NCI-H226 (cell line): ENCODE measurements at regions not wholly inside any gene's neighbourhood (a gene's known extent, or its start where the extent isn't known, plus 50 kb on each side); places are given as distances from the start of the nearest gene placed in this dataset.
A peak's percentile ranks its signal among the peaks of the same experiment; 100 is the strongest.

Source experiments
- DNase-seq: peaks from one replicate; pipeline ENCODE4 v3.0.0-alpha.2; 2015

DNA sequence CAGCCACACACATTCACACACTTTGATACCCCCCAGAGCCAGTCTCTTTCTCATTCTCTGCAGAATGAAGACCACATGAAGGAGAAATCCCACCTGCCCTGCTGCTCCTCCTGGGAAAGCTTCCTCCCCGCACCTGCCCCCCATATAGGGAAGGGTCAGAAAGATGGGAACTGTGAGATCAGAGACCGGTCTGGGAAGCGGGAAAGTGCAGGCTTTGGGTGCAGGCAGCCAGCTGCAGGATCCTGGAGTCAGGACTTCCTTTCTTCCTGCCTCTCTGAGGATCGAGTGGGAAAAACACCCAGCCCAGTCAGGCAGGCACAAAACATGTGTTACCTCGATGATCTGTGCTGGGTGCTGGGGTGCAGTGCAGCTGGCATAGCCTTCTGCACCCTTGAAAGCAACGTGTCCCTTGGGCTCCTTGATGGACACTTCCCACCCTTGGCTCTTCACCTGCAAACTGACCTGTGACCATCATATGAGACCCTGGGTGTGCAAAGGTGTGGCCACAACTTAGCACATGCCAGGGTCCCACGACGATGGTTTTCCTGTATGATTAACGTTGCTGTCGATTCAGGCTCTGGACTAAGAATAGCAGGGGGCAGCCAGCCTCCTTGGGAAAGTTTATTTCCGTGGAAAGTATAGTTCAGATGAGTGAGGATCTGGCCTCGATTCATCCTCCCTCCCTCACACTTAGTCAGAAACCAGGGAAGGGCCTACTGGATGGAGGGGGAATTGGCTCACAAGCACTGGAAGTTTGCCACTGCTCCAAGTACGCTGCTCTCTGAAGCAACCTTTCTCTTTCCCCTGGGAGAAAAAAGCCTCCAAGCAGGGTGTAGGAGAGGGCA lies 105.4 kb upstream of the MED13L start:
- peak; percentile 96 for DNase-seq

DNA sequence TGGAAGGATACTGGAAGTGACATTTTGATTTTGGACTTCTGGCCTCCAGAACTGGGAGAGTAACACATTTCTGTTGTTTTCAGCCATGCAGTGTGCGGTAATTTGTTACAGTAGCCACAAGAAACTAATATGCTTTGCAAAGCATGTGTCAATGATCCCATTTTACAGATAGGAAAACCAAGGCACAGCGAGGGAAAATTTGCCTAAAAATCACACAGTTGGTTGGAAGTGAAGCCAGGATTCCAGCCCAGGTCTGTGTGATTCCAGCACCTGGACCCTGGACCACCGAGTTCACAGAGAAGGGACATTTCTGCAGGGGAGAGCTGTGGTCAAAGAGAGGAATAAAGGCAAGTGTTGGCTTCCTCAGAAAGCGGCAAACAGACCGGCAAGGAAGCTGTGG lies 106.7 kb upstream of the MED13L start:
- DNase-seq: no peak

DNA sequence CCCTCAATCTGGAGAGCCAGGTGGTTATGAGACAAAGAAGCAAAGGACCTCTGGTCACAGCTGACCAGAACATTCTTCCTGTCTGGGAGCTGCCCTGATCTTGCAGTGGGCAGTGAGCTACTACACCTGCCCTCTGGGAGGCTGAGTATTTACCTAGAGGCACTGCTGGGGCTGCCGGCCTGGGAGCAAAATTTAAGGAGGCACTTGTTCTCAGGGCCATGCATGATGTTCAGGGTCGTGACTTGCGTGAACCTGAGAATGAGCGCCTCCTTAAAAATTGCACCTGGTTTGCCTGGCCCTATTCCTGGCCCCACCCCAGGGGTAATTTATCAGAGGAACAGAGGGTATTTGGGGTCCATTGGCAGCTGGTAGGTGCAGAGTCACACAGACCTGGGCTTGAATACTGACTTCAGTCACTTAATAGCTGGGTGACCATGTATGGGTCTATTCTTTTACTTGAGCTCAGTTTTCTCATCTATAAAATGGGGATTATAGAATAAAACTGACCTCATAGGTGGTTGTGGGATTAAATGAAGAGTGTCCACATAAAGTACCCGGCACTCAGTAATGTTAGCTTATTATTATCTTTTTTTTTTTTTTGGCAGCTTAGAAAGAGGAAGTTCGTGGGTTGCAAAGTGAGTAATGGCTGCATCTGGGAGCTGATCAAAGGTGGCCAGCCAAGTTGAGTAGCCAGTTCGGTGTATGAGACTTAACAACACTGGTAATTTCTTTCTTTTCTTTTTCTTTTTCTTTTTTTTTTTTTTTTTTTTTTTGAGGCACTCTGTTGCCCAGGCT lies 107.4 kb upstream of the MED13L start:
- DNase-seq: peak; percentile 25

DNA sequence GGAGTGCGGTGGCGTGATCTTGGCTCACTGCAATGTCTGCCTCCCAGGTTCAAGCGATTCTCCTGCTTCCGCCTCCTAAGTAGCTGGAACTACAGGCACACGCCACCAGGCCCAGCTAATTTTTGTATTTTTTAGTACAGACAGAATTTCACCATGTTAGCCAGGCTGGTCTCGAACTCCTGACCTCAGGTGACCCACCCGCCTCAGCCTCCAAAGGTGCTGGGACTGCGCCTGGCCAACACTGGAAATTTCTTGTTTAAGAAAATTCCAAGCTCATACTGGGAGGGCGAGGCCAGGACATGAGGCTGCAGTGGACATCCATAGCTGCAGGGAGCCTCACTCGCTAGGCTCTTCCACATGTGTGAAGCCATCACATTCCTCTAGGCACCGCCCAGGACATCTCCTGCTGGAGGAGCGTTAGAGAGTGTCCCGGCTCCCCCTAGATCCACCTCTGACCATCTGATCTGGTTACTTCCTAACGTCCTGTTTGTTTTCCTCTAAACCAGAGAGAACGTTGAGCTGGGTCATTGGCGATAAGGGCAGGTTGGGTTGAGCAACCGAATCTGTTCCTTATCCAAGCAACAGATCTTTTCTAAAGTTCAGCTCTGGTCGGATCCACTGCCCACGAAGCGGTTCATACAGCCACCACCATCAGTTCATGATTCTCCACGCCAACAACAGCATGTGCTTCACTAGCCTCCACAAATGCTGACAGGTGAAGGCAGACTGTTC lies 108.2 kb upstream of the MED13L start:
- no peak for DNase-seq

DNA sequence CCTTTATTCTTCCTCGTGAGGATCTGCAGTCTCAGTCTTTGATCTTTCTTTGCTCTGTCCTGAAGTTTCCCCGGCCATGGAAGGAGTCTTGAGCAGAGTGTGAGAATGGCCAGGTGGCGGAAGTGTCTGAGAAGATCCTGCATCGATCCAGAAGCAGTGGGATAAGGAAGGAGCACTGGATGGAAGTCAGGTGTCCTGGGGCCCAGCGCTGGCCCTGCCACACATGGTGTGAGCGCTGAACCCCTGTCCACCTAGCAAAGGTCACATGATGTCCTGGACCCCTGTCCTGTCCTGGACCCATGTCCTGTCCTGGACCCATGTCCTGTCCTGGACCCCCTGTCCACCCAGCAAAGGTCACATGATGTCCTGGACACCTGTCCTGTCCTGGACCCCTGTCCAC lies 111.8 kb upstream of the MED13L start:
- DNase-seq: no peak

DNA sequence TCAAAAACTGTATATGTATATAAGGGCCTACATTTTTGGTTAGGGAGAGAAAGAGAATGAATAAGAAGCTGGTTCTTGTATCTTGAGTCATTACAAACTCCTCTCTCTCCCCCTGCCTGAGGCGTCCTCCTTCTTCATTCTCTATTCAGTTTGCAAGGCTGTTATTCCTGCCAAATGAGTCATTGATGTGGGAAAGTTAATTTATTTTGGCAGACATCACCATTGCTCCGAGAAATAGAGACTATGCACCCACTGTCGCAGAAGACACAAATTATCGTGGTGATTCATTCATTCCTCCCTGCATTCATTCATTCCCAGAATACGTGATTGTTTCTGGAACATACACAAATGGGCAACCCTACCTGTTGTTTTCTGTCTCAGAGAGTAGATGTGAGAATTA lies 112.5 kb upstream of the MED13L start:
- DNase-seq: peak; percentile 93

DNA sequence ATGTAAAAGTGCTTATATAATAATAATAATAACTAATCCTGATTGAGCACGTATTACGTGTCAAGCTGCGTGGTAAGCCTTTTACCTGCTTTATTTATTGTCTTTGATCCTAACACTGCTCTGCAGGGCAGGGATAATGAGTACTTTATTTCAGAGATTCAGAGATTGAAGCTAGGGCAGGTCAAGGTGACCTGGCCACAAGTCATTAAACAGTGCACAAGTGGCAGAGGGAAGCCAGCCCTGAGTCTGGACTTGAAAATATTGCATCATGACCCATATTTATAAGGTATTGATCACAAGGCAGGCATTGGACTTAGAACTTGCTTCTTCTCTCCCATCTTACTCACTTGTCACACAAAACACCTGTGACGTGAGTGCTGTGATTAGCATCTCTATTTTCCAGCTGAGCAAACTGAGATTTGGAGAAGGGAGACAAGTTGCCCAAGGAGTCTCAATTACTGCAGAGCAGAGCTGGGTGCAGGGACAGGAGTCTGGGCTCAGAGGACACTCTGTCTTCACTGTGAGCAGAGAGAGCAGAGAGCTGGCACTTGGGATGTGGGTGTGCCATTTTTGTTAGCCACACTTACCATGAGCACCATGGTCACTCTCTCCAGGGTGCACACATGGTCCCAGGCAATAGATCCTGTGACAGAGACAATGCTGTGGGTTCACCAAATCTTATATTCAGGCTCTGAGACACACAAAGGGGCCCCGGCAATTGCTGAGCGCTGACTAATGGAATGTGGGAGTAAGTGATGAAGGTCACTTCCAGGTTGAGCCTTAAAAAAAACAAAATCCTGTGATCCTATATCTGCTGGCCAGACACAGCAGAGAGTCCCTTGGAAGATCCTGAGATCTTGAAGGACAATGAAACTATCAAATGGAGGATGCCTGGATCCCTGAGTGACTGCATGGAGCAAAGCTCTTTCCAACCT lies 113.2 kb upstream of the MED13L start:
- DNase-seq: no peak

DNA sequence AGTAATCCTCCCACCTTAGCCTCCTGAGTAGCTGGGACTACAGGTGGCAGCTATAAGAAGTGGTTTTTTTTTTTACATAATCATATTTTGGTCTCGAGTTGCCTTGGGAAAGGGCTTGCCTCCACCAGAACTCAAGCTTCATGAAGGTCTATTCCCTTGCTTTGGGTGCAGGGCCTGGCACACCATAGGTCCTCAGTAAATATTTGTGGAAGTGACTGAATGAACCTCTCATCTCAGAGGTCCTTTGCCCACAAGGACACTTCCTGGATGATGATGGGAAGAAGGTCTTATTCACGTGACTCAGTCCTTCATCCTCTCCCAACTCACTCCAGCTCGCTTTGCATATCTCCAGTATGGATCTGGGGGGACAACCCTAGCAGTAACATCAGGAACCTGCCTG lies 114.0 kb upstream of the MED13L start:
- DNase-seq: no peak

DNA sequence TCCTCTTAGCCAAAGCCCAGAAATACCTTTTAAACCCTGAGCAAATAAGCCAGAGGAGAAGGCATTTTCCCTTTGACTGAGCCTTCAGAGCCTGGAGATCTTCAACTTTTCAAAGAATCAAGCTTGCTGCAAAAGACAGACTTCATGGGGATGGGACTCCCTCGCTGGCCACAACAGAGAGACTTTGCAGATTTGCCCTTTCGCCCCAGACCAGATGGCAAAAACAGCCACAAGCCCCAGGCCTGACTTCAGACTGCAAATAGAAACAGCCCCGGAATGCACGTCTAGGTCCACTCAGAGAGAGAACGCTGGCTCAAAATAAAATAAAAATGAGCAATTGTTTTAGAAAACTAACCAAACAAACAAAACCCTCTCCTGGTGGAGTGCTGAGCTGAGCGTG lies 114.6 kb upstream of the MED13L start:
- no peak for DNase-seq

DNA sequence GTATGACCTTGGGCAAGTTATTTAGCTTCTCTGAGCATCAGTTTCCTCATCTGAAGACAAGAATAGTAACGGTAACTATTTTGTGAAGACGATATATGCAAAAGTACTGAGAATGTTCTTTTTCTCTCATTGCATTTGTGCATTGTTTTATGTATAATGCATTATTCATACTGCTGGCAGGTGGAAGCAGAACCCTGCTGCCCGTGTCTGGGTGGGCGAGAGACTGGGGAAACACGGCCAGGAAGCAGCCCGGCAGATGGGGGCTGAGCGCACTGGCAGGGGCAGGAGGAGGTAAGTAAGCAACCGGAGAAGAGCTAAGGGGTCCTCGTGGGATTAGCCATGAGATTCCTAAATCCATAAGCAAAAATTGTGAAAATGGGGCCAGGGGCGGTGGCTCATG lies 115.8 kb upstream of the MED13L start:
- DNase-seq: no peak

DNA sequence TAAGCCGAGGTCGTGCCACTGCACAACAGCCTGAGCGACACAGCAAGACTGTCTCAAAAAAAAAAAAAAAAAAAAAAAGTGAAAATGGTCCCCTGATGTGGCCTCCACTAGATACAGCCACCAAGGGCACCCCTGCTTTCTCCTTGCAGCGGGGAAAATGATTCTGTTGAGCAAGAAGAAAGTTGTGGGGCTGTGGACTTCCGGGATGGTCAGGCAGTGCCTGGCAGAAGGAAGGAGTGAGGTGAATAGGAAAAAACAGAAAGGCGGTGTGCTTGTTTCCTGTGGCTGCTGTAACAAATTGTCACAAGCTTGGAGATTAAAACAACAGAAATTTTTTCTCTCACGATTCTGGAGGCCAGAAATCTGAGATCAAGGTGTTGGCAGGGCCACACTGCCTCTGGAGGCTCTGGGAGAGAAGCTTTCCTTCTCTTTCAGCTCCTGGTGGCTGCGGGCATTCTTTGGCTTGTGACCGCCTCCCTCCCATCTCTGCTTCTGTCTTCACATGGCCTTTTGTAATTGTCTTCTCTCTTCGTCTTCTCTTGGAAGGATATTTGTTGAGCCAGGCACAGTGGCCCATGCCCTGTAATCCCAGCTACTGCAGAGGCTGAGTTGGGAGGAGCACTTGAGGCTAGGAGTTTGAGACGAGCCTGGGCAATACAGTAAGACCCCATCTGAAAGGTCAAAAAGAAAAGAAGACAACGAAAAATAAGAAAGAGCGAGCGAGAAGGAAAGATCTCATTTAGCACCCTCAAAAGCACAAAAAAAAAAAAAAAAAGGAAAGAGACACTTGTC lies 116.6 kb upstream of the MED13L start:
- no peak for DNase-seq

DNA sequence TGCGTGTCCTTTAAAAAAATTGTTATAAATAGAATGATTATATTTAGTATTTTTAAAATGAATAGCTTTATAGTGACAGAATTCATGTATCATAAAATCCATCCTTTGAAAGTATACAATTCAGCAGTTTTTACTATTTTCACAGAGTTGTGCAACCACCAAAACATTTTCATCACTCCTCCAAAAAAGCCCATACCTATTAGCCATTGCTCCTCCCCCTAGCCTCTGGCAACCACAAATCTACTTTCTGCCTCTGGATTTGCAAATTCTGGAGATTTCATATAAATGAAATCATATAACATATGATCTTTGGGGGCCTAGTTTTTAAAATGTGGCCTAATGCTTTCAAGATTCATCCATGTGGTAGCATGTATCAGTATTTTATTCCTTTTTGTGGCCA lies 117.9 kb upstream of the MED13L start:
- no peak for DNase-seq

DNA sequence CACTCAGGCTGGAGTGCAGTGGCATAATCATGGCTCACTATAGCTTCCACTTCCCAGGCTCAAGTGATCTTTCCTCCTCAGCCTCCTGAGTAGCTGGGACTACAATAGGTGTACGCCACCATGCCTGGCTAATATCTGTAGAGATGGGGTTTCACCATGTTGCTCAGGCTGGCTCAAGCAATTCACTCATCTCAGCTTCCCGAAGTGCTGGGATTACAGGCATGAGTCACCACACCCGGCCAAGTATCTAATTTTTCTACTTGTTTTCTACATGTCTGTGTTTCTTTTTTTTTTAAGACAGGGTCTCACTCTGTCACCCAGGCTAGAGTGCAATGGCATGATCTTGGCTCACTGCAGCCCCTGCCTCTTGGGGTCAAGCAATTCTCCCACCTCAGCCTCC lies 119.7 kb upstream of the MED13L start:
- peak; percentile 49 for DNase-seq

DNA sequence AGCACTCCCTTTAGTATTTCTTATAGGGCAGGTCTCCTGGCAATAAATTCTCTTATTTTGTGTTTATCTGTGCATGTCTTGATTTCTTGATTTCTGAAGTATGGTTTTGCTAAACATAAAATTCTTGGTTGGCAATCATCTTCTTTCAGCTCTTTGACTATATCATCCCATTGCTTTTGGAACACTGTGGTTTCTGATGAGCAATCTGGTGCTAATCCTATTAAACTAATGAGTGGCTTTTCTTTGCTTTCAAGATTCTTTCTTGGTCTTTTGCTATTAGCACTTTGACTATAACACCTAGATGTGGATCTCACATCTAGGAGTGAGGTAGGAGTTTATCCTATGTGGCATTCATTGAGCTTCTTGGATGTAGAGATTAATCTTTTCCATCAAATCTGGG lies 120.7 kb upstream of the MED13L start:
- DNase-seq: no peak

DNA sequence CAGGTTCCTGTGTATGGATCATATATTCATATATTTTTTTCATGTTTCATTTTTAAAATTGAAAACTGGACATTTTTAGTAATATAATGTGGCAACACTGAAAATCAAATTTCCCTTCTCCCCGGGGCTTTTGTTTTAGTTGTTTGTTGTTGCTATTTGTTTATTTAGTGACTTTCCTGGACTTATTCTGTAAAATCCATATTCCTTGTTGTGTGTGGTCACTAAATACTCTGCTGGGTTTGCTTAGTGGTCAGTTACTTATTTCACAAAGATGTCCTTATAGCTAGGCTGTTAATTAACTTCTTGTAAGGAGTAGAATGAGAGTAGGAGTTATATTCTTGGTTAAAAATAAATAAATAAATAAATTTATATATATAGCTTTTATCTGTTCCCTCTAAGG lies 121.6 kb upstream of the MED13L start:
- DNase-seq: no peak

DNA sequence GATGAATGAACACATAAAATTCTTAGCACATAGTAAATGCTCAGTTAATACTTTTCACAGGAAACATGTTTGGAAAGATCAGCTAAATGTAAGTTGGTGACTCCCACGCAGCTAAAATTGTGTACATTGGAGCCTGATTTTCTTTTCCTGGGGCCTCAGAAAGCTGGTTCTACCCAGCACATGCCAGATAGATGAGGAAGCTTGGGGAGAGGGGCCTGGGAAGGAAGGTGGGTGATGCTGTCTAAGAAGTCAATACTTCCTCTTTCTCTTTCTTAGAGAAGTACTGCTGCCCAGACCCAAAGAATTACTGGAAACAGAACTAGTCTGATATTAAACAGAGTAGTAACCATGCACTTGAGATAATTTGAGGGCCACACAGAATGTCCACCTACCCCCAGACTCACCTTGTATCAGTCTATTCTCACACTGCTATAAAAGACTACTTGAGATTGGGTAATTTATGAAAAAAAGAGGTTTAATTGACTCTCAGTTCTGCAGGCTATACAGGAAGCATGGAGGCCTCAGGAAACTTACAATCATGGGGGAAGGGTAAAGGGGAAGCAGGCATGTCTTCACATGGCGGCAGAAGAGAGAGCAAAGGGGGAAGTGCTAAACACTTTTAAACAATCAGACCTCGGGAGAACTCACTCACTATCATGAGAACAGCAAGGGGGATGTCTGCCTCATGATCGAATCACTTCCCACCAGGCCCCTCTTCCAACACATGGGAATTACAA lies 123.3 kb upstream of the MED13L start:
- DNase-seq: no peak

DNA sequence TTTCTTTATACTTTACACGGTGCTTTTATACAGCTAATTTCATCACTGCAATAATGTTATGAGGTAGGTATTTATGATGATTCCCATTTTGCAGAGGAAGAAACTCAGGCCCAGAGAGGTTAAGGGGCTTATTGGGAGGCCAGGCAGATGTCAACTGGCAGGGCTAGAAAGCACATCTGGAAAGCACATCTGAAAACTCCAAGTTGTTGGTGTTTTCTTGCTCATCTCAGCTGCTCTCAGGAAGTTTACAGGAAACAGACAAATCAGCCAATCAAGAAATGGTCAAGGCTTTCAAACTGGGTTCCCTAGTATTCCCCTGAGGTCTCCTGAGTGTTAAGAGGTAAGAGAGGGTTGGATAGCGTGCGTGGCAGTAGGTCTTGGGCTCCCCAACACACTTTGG lies 124.1 kb upstream of the MED13L start:
- DNase-seq: no peak

DNA sequence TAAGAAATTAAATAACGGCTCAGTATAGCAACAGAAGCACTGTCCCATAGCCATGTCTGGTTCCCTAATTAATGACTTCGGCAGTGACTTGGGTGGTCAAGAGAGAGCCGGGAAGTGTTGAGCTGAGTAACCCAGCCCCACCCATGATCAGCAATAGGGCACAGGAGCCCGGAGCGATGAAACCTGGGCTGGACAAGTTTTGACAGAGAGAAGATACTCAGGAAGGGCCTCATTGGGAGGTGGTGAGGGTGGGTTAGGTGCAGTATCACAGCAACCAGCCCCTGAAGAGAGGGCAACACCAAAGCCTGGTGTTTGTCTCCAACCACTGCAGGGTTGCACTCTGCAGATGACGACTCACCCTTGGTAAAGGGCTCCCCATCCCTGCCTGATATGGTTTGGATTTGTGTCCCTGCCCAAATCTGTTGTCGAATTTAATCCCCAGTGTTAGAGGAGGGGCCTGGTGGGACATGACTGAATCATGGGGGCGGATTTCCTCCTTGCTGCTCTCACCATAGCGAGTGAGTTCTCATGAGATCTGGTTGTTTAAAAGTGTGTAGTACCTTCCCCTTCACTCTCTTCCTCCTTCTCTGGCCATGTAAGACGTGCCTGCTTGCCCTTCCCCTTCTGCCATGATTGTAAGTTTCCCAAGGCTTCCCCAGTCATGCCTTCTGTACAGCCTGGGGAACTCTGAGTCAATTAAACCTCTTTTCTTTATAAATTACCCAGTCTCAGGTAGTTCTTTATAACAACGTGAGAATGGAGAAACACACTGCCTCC lies 124.9 kb upstream of the MED13L start:
- no peak for DNase-seq

DNA sequence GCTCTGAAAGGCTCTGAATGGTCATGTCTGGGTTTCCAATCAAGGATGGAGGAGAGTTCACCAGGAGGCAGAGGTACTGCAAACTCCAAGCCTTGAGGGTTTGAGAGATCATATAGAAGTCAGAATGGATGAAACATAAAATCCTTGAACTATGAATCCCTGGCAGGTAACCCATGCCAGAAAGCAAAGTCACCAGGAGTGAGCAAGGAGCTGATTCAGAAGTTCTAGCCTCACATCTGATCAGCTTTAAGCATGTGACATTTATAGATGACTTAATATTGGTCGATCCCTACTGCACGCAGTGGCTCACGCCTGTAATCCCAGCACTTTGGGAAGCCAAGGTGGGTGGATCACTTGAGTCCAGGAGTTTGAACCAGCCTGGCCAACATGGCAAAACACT lies 126.1 kb upstream of the MED13L start:
- DNase-seq: no peak

DNA sequence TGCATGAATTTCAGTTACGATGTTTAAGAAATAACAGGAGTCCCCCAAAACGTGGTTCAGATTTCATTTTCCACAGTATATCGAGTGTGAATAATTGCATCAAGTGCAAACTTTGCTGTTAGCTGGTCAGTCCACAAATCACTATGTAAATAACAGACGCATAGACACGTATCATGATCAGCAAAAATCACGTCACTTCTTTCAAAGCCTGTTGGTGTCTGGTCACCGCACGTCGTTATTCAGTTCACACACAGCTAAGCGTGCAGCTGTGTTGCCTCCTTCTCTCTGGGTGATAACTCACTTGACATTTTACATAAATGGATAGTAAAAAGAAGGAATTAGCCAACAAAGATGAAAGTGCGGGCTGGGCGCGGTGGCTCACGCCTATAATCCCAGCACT lies 126.8 kb upstream of the MED13L start:
- DNase-seq: no peak
